Adrenal gland (tissue), 5 donors: ENCODE measurements at regions not wholly inside any gene's neighbourhood (a gene's known extent, or its start where the extent isn't known, plus 50 kb on each side); places are given as distances from the start of the nearest gene placed in this dataset.

Experiments
- POLR2A ChIP-seq, 2 donors: fragments of 450-650 bp; IDR thresholded peaks; one replicate each; pipeline ENCODE4 v1.6.1; 2017; ENCODE audit warnings: antibody characterized with exemption in 2 of 2, mild to moderate bottlenecking in 2 of 2, moderate library complexity in 1 of 2
- TF ChIP-seq, protein P1 (sequence below), 6 experiments: fragments of 450-650 bp in 4 of 6; fragments of 200-600 bp in 2 of 6; sonication (generic) in 1 of 6; IDR thresholded peaks; 1 replicate in 5 of 6; 2 replicates in 1 of 6; pipeline versions ENCODE4 v1.5.1 to v1.8.0; 2016 to 2021; ENCODE audit warnings: antibody characterized with exemption in 6 of 6, mild to moderate bottlenecking in 2 of 6, moderate library complexity in 1 of 6
- donor health status: DM: no; HTN: no; CAD: no.

DNA sequence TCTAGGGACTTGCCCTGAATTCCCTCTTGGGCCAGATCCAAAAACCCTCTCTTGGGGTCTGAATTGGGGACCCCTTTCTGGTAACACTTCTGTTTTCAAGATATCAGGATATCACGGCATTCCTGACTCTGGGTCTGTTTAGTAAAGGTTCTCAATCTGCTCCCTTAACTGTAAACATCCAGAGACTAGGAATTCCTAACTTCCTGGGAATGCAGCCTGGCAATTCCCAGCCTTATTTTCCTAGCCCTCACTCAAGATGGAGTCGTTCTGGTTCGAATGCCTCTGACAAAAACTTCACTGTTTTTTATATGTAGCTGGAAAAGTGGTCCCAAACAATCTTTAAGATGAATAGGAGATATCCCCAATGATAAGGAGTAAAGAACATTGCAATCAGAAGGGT is 141.6 kb upstream of the XYLT1 start:
- no peak for TF ChIP-seq POLR2A (IDR thresholded peaks at IDR 0.05)
- TF ChIP-seq, protein P1, sequence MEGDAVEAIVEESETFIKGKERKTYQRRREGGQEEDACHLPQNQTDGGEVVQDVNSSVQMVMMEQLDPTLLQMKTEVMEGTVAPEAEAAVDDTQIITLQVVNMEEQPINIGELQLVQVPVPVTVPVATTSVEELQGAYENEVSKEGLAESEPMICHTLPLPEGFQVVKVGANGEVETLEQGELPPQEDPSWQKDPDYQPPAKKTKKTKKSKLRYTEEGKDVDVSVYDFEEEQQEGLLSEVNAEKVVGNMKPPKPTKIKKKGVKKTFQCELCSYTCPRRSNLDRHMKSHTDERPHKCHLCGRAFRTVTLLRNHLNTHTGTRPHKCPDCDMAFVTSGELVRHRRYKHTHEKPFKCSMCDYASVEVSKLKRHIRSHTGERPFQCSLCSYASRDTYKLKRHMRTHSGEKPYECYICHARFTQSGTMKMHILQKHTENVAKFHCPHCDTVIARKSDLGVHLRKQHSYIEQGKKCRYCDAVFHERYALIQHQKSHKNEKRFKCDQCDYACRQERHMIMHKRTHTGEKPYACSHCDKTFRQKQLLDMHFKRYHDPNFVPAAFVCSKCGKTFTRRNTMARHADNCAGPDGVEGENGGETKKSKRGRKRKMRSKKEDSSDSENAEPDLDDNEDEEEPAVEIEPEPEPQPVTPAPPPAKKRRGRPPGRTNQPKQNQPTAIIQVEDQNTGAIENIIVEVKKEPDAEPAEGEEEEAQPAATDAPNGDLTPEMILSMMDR (IDR thresholded peaks at IDR 0.05), result no peak
